CD4-positive, alpha-beta T cell treated with Interleukin-17A for 4 hours (primary cell): ENCODE measurements at regions not wholly inside any gene's neighbourhood (a gene's known extent, or its start where the extent isn't known, plus 50 kb on each side); places are given as distances from the start of the nearest gene placed in this dataset.

Experiments used
- DNase-seq: peaks from one replicate; pipeline ENCODE4 v3.0.0-alpha.2; 2020; ENCODE audit warnings: mixed read lengths

DNA sequence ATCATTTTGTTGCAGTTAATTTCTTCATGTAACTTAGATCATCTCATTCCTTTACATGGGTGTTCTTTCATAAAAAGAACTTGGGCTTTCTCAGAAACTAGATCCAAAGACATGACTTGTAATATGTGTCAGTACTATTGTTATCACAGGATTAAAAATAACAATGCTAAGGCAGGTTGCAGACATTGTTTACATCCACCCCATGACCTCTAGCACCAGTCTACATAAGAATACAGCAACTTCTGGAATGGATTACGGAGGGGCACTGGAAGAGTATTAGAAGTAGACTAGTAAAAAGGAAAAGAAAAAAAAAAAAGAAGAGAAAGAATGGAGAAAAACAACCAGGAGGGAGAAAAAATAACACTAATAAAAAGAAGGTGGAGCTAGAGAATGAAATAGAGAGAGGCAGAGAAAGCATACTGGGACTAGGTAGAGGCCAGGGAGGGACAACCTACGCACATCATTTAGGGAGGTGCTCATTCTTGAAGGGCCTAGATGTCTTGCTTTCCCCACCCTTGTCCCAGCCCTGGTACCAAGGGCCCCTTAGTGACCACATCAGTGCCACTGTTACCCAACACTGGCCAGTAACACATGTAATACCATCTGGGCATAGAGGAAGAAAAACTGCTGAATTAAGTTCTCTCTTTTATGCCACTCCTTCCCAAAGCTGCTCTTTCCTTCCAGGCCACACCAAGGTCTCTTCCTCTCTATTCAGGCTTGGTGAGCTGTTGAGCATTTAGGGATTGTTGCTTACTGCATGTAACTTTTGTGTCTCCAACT, 70.6 kb upstream of the KLF7 start:
- DNase-seq = no peak

GRCh38 chr2:207238831-207239701, 73.3 kb upstream of the KLF7 start:
- DNase-seq = peak; percentile 29

DNA sequence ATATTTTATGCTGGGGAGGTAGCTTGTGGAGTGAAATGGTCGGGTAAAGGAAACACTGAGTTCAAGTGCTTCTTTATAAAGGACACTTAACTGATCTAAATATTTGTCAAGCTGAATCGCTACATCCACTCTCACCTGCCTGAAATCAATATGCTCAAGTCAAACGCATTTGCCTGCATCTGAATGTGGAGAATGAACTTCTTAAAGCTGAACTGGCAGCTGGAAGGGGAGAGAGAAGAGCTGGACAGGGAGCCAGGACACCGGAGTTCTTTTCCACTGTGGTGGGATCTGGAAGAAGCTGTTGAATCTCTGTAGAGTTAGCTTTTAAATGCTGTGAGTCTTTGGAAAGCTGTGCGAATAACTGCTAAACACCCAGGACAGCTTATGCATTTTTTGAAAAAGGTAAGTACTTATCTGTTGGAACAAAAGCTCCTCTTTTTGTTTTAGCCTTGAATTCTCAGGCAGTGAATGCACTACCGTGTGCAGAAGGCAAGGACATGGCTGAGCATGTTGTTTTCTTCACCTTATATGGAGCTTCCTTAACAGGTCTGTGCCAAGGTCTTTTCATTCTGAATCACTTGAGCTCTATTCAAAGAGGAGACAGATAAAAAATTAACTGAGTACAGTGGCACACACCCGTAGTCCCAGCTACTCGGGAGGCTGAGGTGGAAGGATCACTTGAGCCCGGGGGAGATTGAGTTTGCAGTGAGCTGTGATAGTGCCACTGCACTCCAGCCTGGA, 74.2 kb upstream of the KLF7 start:
- DNase-seq = peak; percentile 8

DNA sequence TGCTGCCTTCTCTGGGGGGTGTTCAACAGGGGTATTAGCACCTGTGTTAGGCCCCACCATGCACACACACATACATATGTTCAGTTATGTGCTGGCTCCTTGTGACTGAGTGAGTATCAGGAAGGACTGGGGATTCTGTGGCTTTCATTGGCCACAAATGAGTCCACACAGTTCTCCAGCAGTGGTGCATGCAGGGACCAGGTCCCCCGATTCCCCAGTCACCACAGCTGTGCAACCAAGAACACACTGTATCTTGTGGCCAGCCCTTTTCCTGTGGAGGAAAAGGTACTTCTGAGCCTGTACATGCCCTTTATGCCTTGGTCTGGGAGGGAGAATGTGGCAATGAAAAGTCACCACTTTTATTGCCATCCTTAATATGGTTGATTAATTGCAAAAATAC, 74.9 kb upstream of the KLF7 start:
- DNase-seq = peak; percentile 10

DNA sequence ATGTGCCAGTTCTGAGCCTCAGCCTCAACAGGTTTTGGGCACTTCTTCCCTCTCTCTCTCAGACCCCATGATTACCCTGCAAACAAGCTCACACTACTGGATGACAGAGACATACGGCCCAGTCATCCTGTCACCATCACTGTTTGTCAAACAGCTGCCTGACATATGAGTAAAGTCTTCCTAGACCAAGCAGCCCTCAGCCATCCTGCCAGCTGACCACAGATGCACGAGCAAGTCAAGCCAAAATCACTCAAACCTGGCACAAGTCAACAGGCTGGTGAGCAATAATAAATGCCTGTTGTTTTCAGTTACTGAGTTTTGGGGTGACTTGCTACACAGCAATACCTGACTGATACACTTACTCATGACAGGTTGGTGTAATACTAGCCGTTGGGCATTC, 75.5 kb upstream of the KLF7 start:
- no peak for DNase-seq

GRCh38 chr2:207243601-207244000, 77.9 kb upstream of the KLF7 start:
- DNase-seq = no peak

DNA sequence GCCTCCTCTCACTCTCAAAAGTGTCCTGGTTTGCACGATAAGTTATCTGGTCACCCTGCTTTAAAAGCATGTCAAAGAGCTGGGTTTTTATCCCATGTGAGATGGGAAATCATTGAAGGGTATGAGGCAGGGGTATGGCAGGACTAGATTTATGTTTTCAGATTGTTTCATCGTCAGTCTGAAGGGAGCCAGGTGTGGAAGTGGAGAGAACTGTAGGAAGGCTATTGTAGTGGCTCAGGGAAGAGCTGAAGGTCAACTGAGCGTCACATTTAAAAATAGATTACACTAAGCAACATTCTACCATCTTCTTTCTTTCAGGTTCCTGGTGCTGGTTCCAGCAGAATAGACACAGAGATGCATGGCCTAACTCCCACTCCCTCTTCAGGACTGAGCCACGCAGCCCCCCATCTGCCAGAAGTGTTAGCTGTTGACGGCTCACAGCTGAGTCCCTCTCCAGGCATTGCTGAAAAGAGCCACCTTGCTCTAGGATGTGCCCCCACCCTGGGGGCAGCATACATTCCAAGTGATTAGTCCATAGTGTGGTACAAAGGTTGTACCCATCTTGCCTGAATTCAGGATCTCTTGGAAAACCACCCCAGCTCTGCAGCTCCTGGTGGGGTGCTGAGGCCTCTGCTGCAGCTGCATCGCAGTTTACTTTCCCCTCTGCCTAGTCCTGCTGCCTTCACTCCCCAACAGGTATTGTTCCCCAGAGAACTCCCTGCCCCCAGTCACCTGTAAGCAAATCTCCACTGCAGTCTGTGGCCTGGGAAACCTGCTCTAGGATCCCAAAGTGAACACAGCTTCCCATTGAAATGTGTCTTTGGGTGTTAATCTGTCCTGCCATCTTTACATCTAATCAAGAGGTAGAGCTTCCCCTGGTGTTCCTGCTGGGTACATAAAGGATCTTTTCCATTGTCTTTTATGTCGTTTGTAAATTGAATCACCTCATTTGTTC, 79.5 kb upstream of the KLF7 start:
- DNase-seq = no peak

GRCh38 chr2:207248702-207249377, 83.1 kb upstream of the KLF7 start:
- DNase-seq = peak; percentile 8

DNA sequence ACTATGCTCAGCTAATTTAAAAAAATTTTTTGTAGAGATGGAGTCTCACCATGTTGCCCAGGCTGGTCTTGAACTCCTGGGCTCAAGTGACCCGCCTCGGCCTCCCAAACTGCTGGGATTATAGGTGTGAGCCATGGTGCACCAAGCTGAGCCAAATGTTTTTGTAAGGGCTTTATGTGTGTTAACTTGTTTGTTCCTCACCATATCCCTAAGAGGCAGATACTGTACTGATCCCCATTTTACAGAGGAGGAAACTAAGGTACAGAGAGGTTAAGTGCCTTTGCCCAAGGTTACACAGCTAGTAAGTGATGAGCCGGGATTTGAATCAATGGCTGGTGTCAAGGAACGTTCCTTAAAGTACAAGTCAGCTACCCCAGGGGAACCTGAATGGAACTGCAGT, 85.3 kb upstream of the KLF7 start:
- no peak for DNase-seq

DNA sequence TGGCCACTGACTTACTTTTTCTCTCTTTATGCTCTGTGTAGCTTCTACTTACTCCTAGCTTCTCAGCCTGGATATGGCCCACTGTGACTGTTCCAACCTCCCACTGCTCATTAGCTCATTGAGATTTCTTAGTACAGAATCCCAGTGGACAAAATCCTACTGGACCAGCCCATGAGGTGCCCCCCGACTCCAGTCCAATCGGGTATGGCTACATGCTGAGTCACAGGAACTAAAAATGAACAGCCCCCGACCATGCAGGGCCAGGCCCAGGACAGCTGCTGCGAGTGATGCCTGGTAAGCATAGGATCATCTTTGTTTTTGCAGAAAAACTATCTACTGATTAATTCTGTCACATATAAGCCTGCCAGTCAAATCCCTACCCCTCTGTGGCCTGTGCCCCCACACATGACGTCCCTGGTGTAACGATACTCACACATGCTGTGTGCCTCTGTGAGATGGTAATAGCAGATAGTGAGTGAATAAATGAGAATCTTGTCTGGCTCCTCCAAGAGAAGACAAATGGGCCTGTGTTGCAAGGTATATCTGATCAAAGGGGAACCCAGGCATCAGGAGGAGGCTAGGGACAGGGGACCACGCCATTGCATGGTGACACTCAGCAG, 85.9 kb upstream of the KLF7 start:
- no peak for DNase-seq

GRCh38 chr2:207252416-207252815, 86.7 kb upstream of the KLF7 start:
- no peak for DNase-seq

GRCh38 chr2:207252979-207253645, 87.4 kb upstream of the KLF7 start:
- no peak for DNase-seq

GRCh38 chr2:207253666-207254345, 88.1 kb upstream of the KLF7 start:
- no peak for DNase-seq

- no peak for DNase-seq
Observed at GRCh38 chr2:207254591-207255464, 89.1 kb upstream of the KLF7 start.

DNA sequence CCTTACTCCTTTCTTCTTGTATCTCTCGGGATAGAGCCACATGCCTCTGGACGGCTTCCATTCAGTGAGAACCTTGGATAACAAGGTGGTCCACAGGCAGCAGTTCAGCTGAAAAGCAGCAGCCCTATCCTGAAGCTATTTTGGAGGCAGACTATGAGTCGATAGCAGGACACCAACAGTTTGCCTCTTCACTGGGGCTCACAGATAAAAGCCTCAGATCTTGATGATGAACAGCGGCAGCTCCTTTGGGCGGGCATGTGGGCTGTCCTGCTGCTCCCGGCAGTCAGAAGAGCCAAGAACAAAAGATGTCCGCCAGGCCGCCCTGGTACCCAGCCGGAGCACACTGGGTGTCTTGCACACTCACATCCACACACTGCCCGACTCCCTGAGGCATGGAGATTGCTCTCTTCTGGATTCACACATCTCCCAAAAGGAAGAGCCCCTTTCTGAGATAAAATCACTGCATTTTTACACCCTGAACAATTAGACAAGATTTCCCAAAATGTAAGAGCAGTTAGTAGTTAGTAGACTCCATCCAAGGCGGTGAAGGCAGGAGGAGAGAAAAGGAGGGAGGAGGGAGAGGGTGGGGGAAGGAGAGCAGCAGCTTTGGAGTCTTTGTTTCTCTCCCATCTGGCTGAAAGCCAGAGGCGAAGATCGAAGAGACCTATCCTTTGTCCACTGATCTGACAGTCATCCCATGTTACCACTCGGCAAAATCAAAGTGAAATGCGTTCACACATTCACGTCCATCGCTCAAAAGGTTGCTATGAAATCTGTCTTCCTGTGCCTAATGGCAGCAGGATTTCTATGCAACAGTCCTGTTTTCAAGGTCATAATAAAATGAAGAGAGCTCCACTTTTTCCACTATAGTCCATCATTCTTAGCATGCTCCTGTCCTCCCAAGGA, 90.1 kb upstream of the KLF7 start:
- no peak for DNase-seq

- DNase-seq = no peak
Observed at GRCh38 chr2:207256476-207257207, 90.9 kb upstream of the KLF7 start.
